Common myeloid progenitor, CD34-positive (primary cell): ENCODE measurements at regions not wholly inside any gene's neighbourhood (a gene's known extent, or its start where the extent isn't known, plus 50 kb on each side); places are given as distances from the start of the nearest gene placed in this dataset.

Source experiments
- CTCF ChIA-PET: fragments of 350-600 bp; sonication (Branson Sonifier 250); formaldehyde crosslinking; loops from one replicate; lab custom pipeline; 2021; ENCODE audit warnings: antibody characterized with exemption; lab: Charles Lee
- POLR2A ChIA-PET: fragments of 350-600 bp; sonication (Branson Sonifier 250); formaldehyde crosslinking; loops from one replicate; lab custom pipeline; 2021; ENCODE audit warnings: antibody characterized with exemption; lab: Charles Lee
- DNase-seq, 3 donors: peaks; one replicate each; pipeline versions ENCODE4 v3.0.0 to v3.0.0-alpha.2; 2013
- H3K27ac ChIP-seq, 2 experiments: 1 replicate in 1 of 2; 2 replicates in 1 of 2; pipeline ENCODE4 v1.7.0; 2013; ENCODE audit warnings: inconsistent platforms in 2 of 2, low read length in 2 of 2, mild to moderate bottlenecking in 2 of 2, low read depth in 1 of 2, moderate library complexity in 1 of 2; ENCODE audit not compliant: severe bottlenecking in 2 of 2, insufficient read depth in 1 of 2, poor library complexity in 1 of 2
- H3K27me3 ChIP-seq, 5 experiments: replicated peaks in 2 of 5; 1 replicate in 3 of 5; 2 replicates in 2 of 5; pipeline versions ENCODE4 v1.6.1 to v1.7.0; 2013; ENCODE audit warnings: low read length in 4 of 5, mild to moderate bottlenecking in 2 of 5, moderate library complexity in 2 of 5, inconsistent platforms in 1 of 5; ENCODE audit not compliant: insufficient read depth in 5 of 5, control insufficient read depth in 4 of 5
- H3K36me3 ChIP-seq, 4 experiments: 1 replicate in 2 of 4; 2 replicates in 2 of 4; pipeline versions ENCODE4 v1.6.1 to v1.7.0; 2013; ENCODE audit warnings: low read length in 3 of 4, control low read depth in 1 of 4, mild to moderate bottlenecking in 1 of 4; ENCODE audit not compliant: control insufficient read depth in 4 of 4, insufficient read depth in 4 of 4
- H3K4me1 ChIP-seq, 4 experiments: 1 replicate in 3 of 4; 2 replicates in 1 of 4; pipeline versions ENCODE4 v1.6.1 to v1.7.1; 2013; ENCODE audit warnings: low read length in 3 of 4, mild to moderate bottlenecking in 3 of 4, control low read depth in 1 of 4, inconsistent platforms in 1 of 4, moderate library complexity in 1 of 4; ENCODE audit not compliant: control insufficient read depth in 4 of 4, insufficient read depth in 4 of 4; ENCODE audit errors: control extremely low read depth in 1 of 4
- H3K4me3 ChIP-seq, 7 experiments: 1 replicate in 4 of 7; 2 replicates in 3 of 7; pipeline versions ENCODE4 v1.5.1 to v1.7.0; 2013; ENCODE audit warnings: mild to moderate bottlenecking in 7 of 7, low read length in 6 of 7, moderate library complexity in 6 of 7, inconsistent platforms in 2 of 7, low read depth in 2 of 7, control low read depth in 1 of 7; ENCODE audit not compliant: insufficient read depth in 4 of 7, control insufficient read depth in 1 of 7; ENCODE audit errors: extremely low read depth in 1 of 7
- H3K9me3 ChIP-seq, 5 experiments: 1 replicate in 4 of 5; 2 replicates in 1 of 5; pipeline versions ENCODE4 v1.6.1 to v1.7.1; 2013; ENCODE audit warnings: low read length in 4 of 5, mild to moderate bottlenecking in 2 of 5, inconsistent platforms in 1 of 5, low read depth in 1 of 5, moderate library complexity in 1 of 5; ENCODE audit not compliant: control insufficient read depth in 4 of 5, insufficient read depth in 2 of 5; ENCODE audit errors: control extremely low read depth in 1 of 5
- WGBS: methylation state at CpG from one replicate; pipeline ENCODE4 v1.1.5; 2013; ENCODE audit not compliant: insufficient coverage; 5-methylcytosine and 5-hydroxymethylcytosine counted together

GRCh38 chr14:101049511-101049910, 146.0 kb upstream of the RTL1 start:
- WGBS: 96% methylated on average over 11 of the region's 12 CpGs
- ChIA-PET POLR2A (no interaction called here), CTCF (no interaction called here)
- H3K36me3 ChIP-seq: peaks cover 0 to 10% (median 0%) of the 10 kb centered on the region in 4 experiments
- H3K4me3 ChIP-seq: no peak overlapping the region
- H3K4me1 ChIP-seq: no peaks in the 10 kb centered on the region
- no peaks in the 10 kb centered on the region for H3K9me3 ChIP-seq
- H3K27me3 ChIP-seq: no peaks in the 10 kb centered on the region
- no peak for DNase-seq
- H3K27ac ChIP-seq: no peak overlapping the region

DNA sequence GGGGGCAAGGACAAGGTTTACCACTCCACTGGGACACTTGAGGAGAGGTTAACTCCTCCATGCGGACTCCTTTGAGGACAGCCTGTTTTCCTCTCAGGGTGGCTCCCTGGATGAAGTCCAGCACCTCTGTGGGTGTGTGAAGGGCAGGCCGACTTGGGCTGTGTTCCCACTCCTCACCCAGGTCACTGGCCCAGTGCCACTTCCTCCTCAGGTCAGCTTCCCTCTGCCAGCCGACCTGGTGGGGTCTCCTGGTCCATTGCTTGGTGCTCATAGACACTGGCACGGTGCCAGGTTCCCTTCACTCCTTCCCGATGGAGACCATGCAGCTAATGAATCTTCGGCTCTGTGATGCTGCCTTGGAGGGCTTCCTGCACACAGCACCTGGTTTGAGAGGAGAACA, 146.4 kb upstream of the RTL1 start:
- WGBS: 88% methylated on average over 3 of the region's 6 CpGs
- Histone ChIP-seq H3K9me3 (no peaks in the 10 kb centered on the region), H3K27me3 (no peaks in the 10 kb centered on the region), H3K4me1 (no peaks in the 10 kb centered on the region), H3K4me3 (no peak overlapping the region), H3K27ac (no peak overlapping the region), H3K36me3 (peaks cover 0 to 12% (median 0%) of the 10 kb centered on the region in 4 experiments)
- CTCF ChIA-PET: no interaction called here
- DNase-seq: no peak
- POLR2A ChIA-PET: no interaction called here

DNA sequence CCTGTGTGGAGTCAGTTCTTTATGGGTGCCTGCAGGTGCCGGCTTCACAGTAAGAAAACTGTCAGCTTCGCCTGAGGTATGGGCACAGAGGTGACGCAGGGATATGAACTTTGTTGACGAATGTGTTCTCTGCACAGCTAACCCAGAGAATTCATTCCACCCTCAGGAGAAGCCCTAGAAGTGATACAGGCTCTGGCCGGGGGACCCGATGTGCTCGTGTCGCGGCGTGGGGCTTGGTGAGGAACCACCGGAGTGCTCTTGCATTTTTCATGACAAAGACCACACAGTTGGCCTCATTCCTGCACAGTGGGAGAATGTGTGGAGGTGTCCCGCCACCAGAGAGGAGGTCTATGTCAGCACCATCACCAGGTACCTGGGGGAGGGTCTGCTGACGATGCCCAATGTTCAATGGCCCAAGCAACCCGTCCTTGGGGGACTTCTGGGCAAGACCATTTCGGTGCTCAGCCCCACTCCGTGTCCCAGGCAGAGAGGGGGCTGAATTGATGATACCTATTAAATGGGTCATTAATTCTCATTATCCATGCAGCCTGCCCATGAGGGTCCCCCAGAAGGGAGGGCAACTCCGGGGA, 147.5 kb upstream of the RTL1 start:
- Histone ChIP-seq H3K9me3 (peaks cover 0 to under 1% (median 0%) of the 10 kb centered on the region in 5 experiments), H3K27ac (no peak overlapping the region), H3K4me3 (no peak overlapping the region), H3K27me3 (no peaks in the 10 kb centered on the region), H3K4me1 (no peaks in the 10 kb centered on the region), H3K36me3 (peaks cover 0 to 21% (median 0%) of the 10 kb centered on the region in 4 experiments)
- POLR2A ChIA-PET: no interaction called here
- WGBS: 96% methylated on average over 16 of the region's 17 CpGs
- CTCF ChIA-PET: no interaction called here
- no peak for DNase-seq

- Histone ChIP-seq H3K4me1 (no peaks in the 10 kb centered on the region), H3K9me3 (peaks cover 0 to 9% (median 3%) of the 10 kb centered on the region in 5 experiments), H3K4me3 (no peak overlapping the region), H3K27ac (no peak overlapping the region), H3K36me3 (peaks cover 0 to 21% (median 0%) of the 10 kb centered on the region in 4 experiments), H3K27me3 (no peaks in the 10 kb centered on the region)
- no peak for DNase-seq
- CTCF ChIA-PET: no interaction called here
- WGBS: 87% methylated on average over 4 of the region's 7 CpGs
- POLR2A ChIA-PET: no interaction called here
Measured at GRCh38 chr14:101054671-101055070, 151.1 kb upstream of the RTL1 start.

DNA sequence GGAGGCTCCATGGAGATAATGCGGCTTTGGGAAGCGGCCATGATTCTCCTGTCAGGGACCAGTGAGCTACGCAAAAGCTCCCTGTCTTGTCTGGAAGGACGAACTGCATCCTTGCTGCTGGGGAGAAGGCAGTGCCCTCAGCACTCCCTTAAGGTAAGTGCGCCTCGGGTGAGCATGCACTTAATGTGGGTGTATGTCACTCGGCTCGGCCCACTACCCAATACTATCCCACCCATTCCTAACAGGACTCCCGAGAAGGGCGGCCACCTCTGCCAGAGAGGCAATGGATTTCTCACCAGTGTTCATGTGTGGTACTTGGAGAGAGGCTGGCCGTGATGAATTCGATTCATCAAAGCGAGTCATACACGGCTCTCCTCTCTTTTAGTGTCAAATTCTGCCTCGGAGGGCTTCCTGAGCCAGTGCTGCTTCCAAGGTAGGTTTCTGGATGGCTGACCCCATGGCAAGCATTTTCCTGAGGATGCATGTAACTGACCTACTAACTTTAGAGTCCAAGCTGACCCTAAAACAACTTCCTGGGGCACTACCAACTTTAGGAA, 151.7 kb upstream of the RTL1 start:
- DNase-seq: no peak
- H3K27me3 ChIP-seq: no peaks in the 10 kb centered on the region
- peaks cover 0 to 9% (median 3%) of the 10 kb centered on the region in 5 experiments for H3K9me3 ChIP-seq
- WGBS: 100% methylated on average over 14 of the region's 15 CpGs
- no peak overlapping the region for H3K27ac ChIP-seq
- ChIA-PET CTCF (no interaction called here), POLR2A (no interaction called here)
- H3K4me1 ChIP-seq: no peaks in the 10 kb centered on the region
- H3K4me3 ChIP-seq: no peak overlapping the region
- peaks cover 0 to 21% (median 0%) of the 10 kb centered on the region in 4 experiments for H3K36me3 ChIP-seq

- Histone ChIP-seq H3K27ac (no peak overlapping the region), H3K9me3 (peaks cover 0 to 9% (median 3%) of the 10 kb centered on the region in 5 experiments), H3K4me3 (no peak overlapping the region), H3K36me3 (peaks cover 0 to 22% (median 0%) of the 10 kb centered on the region in 4 experiments), H3K27me3 (no peaks in the 10 kb centered on the region), H3K4me1 (no peaks in the 10 kb centered on the region)
- ChIA-PET POLR2A (no interaction called here), CTCF (no interaction called here)
- WGBS: 97% methylated on average over 12 of the region's 12 CpGs
- no peak for DNase-seq
Measured at GRCh38 chr14:101055776-101056374, 152.4 kb upstream of the RTL1 start.

DNA sequence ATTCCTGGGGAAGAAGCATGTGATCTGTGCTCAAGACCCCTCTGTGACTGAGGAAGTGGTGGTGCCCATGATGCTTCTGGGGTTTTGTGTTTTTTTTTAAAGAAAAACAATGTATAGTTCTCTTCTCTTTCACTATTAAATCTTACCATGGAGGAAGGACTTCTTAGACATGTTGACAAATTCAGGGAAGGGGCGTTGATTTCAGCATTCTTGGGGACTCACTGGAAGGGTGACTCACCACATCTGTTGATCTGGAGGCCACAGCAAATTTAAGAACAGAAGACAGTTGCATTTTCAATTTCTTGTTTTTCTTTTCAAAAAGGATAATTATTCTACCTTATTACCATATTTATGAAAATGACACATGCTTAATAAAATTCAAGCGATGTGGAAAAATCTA, 152.9 kb upstream of the RTL1 start:
- WGBS: 100% methylated on average over 2 of the region's 2 CpGs
- POLR2A ChIA-PET: no interaction called here
- Histone ChIP-seq H3K4me3 (no peak overlapping the region), H3K4me1 (no peaks in the 10 kb centered on the region), H3K9me3 (peaks cover 0 to 9% (median 3%) of the 10 kb centered on the region in 5 experiments), H3K27me3 (no peaks in the 10 kb centered on the region), H3K27ac (no peak overlapping the region), H3K36me3 (peaks cover 0 to 20% (median 0%) of the 10 kb centered on the region in 4 experiments)
- peak in 2 of 3 donors; percentile 63 to 68 for DNase-seq
- CTCF ChIA-PET: no interaction called here
